Coronary artery (tissue), 2 donors: ENCODE measurements at regions not wholly inside any gene's neighbourhood (a gene's known extent, or its start where the extent isn't known, plus 50 kb on each side); places are given as distances from the start of the nearest gene placed in this dataset.
"Not testable (repeated sequence)": the region's sequence is repeated elsewhere in the genome, so short reads cannot be mapped to it uniquely, and the experiment has no call there.

Experiments
- DNase-seq: peaks from one replicate; pipeline ENCODE4 v3.0.0-alpha.2; 2017; ENCODE audit warnings: low spot score
- H3K27ac ChIP-seq, 2 donors: fragments of 200-600 bp; sonication (generic); one replicate each; pipeline ENCODE4 v1.5.1; 2016 to 2019
- H3K4me3 ChIP-seq: fragments of 200-600 bp; sonication (generic); 2 replicates; pipeline ENCODE4 v1.5.1; 2016; ENCODE audit warnings: mild to moderate bottlenecking, moderate library complexity
- CTCF ChIP-seq: fragments of 200-600 bp; sonication (generic); IDR thresholded peaks from one replicate; pipeline ENCODE4 v1.5.1; 2019; ENCODE audit warnings: antibody characterized with exemption

GRCh38 chr15:95626501-95627361, 703.8 kb upstream of the NR2F2 start:
- H3K4me3 ChIP-seq, result no peak overlapping the region
- H3K27ac ChIP-seq, result no peak overlapping the region
- DNase-seq, result no peak
- no peak for TF ChIP-seq CTCF

GRCh38 chr15:95629503-95630168, 700.9 kb upstream of the NR2F2 start:
- TF ChIP-seq CTCF, result no peak
- no peak overlapping the region for H3K27ac ChIP-seq
- DNase-seq, result no peak
- no peak overlapping the region for H3K4me3 ChIP-seq

GRCh38 chr15:95630683-95631082, 699.8 kb upstream of the NR2F2 start:
- Histone ChIP-seq H3K4me3 (no peak overlapping the region), H3K27ac (no peak overlapping the region)
- TF ChIP-seq CTCF, result no peak

GRCh38 chr15:95635666-95636065, 694.8 kb upstream of the NR2F2 start:
- H3K4me3 ChIP-seq, result no peak overlapping the region
- DNase-seq, result no peak
- no peak for TF ChIP-seq CTCF
- no peak overlapping the region for H3K27ac ChIP-seq

More at GRCh38 chr15:95630683-95631082, 699.8 kb upstream of the NR2F2 start:
- DNase-seq, result no peak

- TF ChIP-seq CTCF, result no peak
- no peak for DNase-seq
- H3K27ac ChIP-seq, result no peak overlapping the region
- H3K4me3 ChIP-seq, result no peak overlapping the region
These were observed 694.4 kb upstream of the NR2F2 start for GRCh38 chr15:95636107-95636506.

GRCh38 chr15:95637234-95637633, 693.3 kb upstream of the NR2F2 start:
- not testable (repeated sequence) for H3K27ac ChIP-seq, H3K4me3 ChIP-seq, DNase-seq

- TF ChIP-seq CTCF, result no peak
- no peak for DNase-seq
These were observed 691.3 kb upstream of the NR2F2 start for GRCh38 chr15:95639208-95639607.

More at GRCh38 chr15:95639208-95639607, 691.3 kb upstream of the NR2F2 start:
- Histone ChIP-seq H3K27ac (no peak overlapping the region), H3K4me3 (no peak overlapping the region)
